K562 (cell line): ENCODE measurements at regions not wholly inside any gene's neighbourhood (a gene's known extent, or its start where the extent isn't known, plus 50 kb on each side); places are given as distances from the start of the nearest gene placed in this dataset.

Experiments used
- ATF2 ChIP-seq: sonication (generic); formaldehyde crosslinking; IDR thresholded peaks from 2 replicates; pipeline ENCODE4 v1.8.1; 2022; ENCODE audit warnings: missing genetic modification reagents
- BMI1 ChIP-seq: fragments of 150-350 bp; IDR thresholded peaks from 2 replicates; pipeline ENCODE4 v1.6.1; 2014; ENCODE audit warnings: low read length
- CGGBP1 ChIP-seq: fragments of 250-450 bp; sonication (Bioruptor Pico); IDR thresholded peaks from 2 replicates; pipeline ENCODE4 v1.9.0; 2021; ENCODE audit warnings: mild to moderate bottlenecking
- CTCFL ChIP-seq: IDR thresholded peaks from 2 replicates; pipeline ENCODE4 v1.6.1; 2011; ENCODE audit warnings: borderline replicate concordance, low read depth, mild to moderate bottlenecking, moderate library complexity, low read length; ENCODE audit not compliant: insufficient read depth, poor library complexity, severe bottlenecking
- FOXA3 ChIP-seq, 2 experiments: fragments of 450-650 bp in 1 of 2; sonication (generic) in 1 of 2; formaldehyde crosslinking; IDR thresholded peaks in 1 of 2; conservative IDR thresholded peaks in 1 of 2; 2 replicates each; pipeline versions ENCODE4 v1.4.0 to v1.8.0; 2020 to 2022; ENCODE audit warnings: mild to moderate bottlenecking in 2 of 2, missing genetic modification reagents in 1 of 2
- KLF6 ChIP-seq: fragments of 250-450 bp; sonication (Bioruptor Pico); IDR thresholded peaks from 2 replicates; pipeline ENCODE4 v1.4.0; 2020; ENCODE audit warnings: mild to moderate bottlenecking, moderate library complexity, borderline replicate concordance
- MBD2 ChIP-seq: sonication (generic); IDR thresholded peaks from 2 replicates; pipeline ENCODE4 v1.6.1; 2016; ENCODE audit warnings: low read depth, borderline replicate concordance
- MLLT1 ChIP-seq, 2 experiments: fragments of 450-650 bp; IDR thresholded peaks; 2 replicates each; pipeline ENCODE4 v1.6.1; 2016
- SMARCE1 ChIP-seq: fragments of 450-650 bp; IDR thresholded peaks from 2 replicates; pipeline ENCODE4 v1.7.1; 2016; ENCODE audit warnings: mild to moderate bottlenecking
- STAT6 ChIP-seq: sonication (generic); formaldehyde crosslinking; IDR thresholded peaks from 2 replicates; pipeline ENCODE4 v1.8.1; 2023; ENCODE audit warnings: mild to moderate bottlenecking, missing genetic modification reagents
- ZBTB34 ChIP-seq: fragments of 250-450 bp; sonication (Bioruptor Pico); IDR thresholded peaks from 2 replicates; pipeline ENCODE4 v1.8.0; 2021; ENCODE audit warnings: mild to moderate bottlenecking, moderate library complexity
- ZFP91 ChIP-seq: sonication (generic); formaldehyde crosslinking; IDR thresholded peaks from 2 replicates; pipeline ENCODE4 v1.8.0; 2022; ENCODE audit warnings: mild to moderate bottlenecking, missing genetic modification reagents
- ZNF175 ChIP-seq: fragments of 200-800 bp; sonication (Bioruptor generic); IDR thresholded peaks from 2 replicates; pipeline ENCODE4 v1.6.1; 2016; ENCODE audit warnings: low read depth, mild to moderate bottlenecking, missing genetic modification characterization, missing compliant biosample characterization
- ZNF280B ChIP-seq: fragments of 250-450 bp; sonication (Bioruptor Pico); IDR thresholded peaks from 2 replicates; pipeline ENCODE4 v1.5.1; 2021; ENCODE audit warnings: mild to moderate bottlenecking
- ZNF780A ChIP-seq: fragments of 250-450 bp; sonication (Bioruptor Pico); IDR thresholded peaks from 2 replicates; pipeline ENCODE4 v1.5.0; 2021; ENCODE audit warnings: mild to moderate bottlenecking

- TF ChIP-seq ZBTB34: no peak
- no peak for TF ChIP-seq KLF6 (CRISPR knock-in tag)
- TF ChIP-seq MBD2: no peak
- no peak for TF ChIP-seq ZFP91
- no peak for TF ChIP-seq CGGBP1 (CRISPR knock-in tag)
- no peak for TF ChIP-seq ATF2 (CRISPR knock-in tag)
- TF ChIP-seq ZNF780A (CRISPR knock-in tag): no peak
- TF ChIP-seq STAT6: no peak
- TF ChIP-seq FOXA3 (CRISPR knock-in tag; conservative IDR thresholded peaks at IDR 0.05 in 1 of 2, IDR thresholded peaks at IDR 0.05 in 1 of 2): 0 out of 4 replicates have a peak, but pooled peaks of 1 of the 2 experiments have one; percentile 25
- TF ChIP-seq BMI1: no peak
- no peak for TF ChIP-seq MLLT1 (IDR thresholded peaks at IDR 0.05)
- no peak for TF ChIP-seq ZNF175 (CRISPR knock-in tag)
- TF ChIP-seq SMARCE1: no peak
- no peak for TF ChIP-seq ZNF280B (CRISPR knock-in tag)
- TF ChIP-seq CTCFL: no peak
These were observed 74.7 kb upstream of the VPREB1 start (continued) for GRCh38 chr22:22169923-22170322.
